PFSK-1 (cell line): ENCODE measurements at regions not wholly inside any gene's neighbourhood (a gene's known extent, or its start where the extent isn't known, plus 50 kb on each side); places are given as distances from the start of the nearest gene placed in this dataset.

Source experiments
- POLR2AphosphoS5 ChIP-seq: IDR thresholded peaks from 2 replicates; pipeline ENCODE4 v1.6.1; 2012; ENCODE audit warnings: low read depth, mild to moderate bottlenecking, control low read depth, low read length, moderate library complexity
- SIN3A ChIP-seq: IDR thresholded peaks from 2 replicates; pipeline ENCODE4 v1.6.1; 2012; ENCODE audit warnings: mild to moderate bottlenecking, low read length, moderate library complexity, borderline replicate concordance; ENCODE audit not compliant: insufficient read depth
- TF ChIP-seq, protein P1 (sequence below), 2 experiments: IDR thresholded peaks; 2 replicates each; pipeline versions ENCODE4 v1.6.1 to v1.8.0; 2011 to 2012; ENCODE audit warnings: low read depth in 2 of 2, low read length in 2 of 2, control low read depth in 1 of 2, inconsistent platforms in 1 of 2, mild to moderate bottlenecking in 1 of 2, moderate library complexity in 1 of 2; ENCODE audit not compliant: insufficient read depth in 1 of 2

DNA sequence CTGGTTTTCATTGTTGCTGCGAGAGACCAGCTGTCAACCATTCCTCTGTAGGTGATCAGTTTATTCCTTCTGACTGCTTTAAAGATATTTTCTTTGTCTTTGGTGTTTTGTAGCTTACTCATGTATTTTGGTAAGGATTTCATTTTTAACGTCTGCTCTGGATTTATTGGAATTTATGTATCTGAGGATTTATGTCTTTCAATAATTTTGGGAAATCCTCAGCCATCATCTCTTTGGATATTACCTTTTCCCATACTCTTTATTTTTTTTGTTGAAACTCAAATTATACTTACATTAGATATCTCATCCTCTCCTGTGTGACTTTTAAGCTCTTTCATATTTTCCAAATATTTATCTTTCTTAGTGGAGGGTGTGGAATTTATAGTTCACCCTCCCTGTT lies 62.7 kb upstream of the COL8A1 start:
- TF ChIP-seq SIN3A (no peak), POLR2AphosphoS5 (no peak)
- TF ChIP-seq, protein P1, sequence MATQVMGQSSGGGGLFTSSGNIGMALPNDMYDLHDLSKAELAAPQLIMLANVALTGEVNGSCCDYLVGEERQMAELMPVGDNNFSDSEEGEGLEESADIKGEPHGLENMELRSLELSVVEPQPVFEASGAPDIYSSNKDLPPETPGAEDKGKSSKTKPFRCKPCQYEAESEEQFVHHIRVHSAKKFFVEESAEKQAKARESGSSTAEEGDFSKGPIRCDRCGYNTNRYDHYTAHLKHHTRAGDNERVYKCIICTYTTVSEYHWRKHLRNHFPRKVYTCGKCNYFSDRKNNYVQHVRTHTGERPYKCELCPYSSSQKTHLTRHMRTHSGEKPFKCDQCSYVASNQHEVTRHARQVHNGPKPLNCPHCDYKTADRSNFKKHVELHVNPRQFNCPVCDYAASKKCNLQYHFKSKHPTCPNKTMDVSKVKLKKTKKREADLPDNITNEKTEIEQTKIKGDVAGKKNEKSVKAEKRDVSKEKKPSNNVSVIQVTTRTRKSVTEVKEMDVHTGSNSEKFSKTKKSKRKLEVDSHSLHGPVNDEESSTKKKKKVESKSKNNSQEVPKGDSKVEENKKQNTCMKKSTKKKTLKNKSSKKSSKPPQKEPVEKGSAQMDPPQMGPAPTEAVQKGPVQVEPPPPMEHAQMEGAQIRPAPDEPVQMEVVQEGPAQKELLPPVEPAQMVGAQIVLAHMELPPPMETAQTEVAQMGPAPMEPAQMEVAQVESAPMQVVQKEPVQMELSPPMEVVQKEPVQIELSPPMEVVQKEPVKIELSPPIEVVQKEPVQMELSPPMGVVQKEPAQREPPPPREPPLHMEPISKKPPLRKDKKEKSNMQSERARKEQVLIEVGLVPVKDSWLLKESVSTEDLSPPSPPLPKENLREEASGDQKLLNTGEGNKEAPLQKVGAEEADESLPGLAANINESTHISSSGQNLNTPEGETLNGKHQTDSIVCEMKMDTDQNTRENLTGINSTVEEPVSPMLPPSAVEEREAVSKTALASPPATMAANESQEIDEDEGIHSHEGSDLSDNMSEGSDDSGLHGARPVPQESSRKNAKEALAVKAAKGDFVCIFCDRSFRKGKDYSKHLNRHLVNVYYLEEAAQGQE (IDR thresholded peaks at IDR 0.05; ENCODE audit: insufficient read depth in 1 of 2, low read depth in 2 of 2, low read length in 2 of 2) = no peak
